GM12864 (cell line): ENCODE measurements at regions not wholly inside any gene's neighbourhood (a gene's known extent, or its start where the extent isn't known, plus 50 kb on each side); places are given as distances from the start of the nearest gene placed in this dataset.

ENCODE experiments used
- DNase-seq: peaks from one replicate; pipeline ENCODE4 v3.0.0-alpha.2; 2011; ENCODE audit warnings: low read depth
- H3K4me3 ChIP-seq: 2 replicates; pipeline ENCODE4 v1.5.1; 2011; ENCODE audit warnings: mild to moderate bottlenecking, low read depth, low read length, control low read depth
- CTCF ChIP-seq: IDR thresholded peaks from 2 replicates; pipeline ENCODE4 v1.5.1; 2011; ENCODE audit warnings: low read depth, mild to moderate bottlenecking, moderate library complexity, low read length, control low read depth, inconsistent platforms; ENCODE audit errors: missing control alignments

- DNase-seq: no peak
- no peak overlapping the region for H3K4me3 ChIP-seq
- TF ChIP-seq CTCF: no peak
Observed at GRCh38 chr5:8034852-8035251, 165.9 kb downstream of the MTRR start.

DNA sequence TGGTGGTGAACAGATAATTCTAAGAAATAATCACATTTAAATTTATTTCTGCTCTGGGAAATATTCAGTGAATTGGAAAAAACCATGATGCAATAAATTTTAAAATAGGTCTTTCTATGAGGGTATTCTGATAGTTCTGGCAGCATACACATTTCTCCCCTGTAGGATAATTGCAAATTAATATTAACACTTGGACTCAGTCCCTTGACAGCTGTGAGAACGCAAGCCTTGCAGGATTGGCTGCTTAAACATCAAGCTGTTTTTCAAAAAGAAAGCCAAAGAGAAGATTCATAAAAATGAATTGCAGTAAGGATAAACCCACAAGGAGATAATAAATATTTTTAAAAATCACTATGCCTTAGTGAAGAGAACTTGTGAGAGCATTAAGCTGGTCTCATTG, 180.0 kb downstream of the MTRR start:
- DNase-seq: no peak
- no peak for TF ChIP-seq CTCF
- H3K4me3 ChIP-seq: no peak overlapping the region

DNA sequence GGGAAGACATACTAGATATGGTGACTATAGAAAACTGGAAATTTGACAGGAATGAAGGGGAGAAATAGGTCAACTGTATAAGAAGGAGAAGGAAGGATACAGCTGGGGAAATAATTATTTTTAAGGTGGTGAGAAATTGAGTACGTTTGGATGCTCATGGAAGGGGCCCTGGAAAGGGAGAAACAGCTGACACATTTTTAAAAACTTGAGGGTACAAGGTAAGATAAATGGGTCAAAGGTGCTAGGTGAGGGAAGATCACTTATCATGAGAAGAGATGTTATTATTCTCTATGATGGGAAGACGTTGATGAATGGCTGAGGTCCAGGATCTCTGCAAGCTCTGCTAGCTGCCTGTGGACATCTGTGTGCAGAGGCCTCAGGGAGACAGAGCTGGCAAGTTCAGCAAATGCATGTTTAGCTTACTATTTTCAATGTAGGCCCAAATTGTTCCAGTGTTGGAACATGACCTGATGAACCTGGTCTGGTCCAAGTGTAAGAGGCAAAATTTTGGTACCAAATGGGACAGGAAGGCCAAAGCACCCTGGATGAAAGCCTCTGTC, 181.7 kb downstream of the MTRR start:
- H3K4me3 ChIP-seq: no peak overlapping the region
- no peak for TF ChIP-seq CTCF
- DNase-seq: no peak

- no peak for DNase-seq
- no peak for TF ChIP-seq CTCF
Observed at GRCh38 chr5:8053270-8053669, 184.3 kb downstream of the MTRR start.

DNA sequence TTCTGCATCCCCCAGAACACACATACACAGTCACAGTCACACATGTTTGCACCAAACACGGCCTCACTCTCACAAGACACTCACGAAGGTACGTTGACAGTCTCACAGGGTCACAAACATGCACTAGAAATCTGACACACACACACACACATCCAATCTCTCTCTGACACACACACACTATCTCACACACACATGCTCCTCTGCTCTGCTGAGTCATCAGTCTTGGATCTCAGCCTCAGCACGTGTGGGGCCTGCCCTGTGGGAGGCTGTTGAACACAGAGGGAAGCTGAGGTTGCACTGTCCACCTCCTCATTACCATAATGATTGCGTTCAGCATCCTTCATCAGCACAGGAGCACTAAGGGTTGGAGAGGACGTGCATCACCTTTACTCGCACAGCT, 188.8 kb downstream of the MTRR start:
- no peak for DNase-seq
- TF ChIP-seq CTCF: no peak

More at GRCh38 chr5:8053270-8053669, 184.3 kb downstream of the MTRR start:
- H3K4me3 ChIP-seq: no peak overlapping the region

DNA sequence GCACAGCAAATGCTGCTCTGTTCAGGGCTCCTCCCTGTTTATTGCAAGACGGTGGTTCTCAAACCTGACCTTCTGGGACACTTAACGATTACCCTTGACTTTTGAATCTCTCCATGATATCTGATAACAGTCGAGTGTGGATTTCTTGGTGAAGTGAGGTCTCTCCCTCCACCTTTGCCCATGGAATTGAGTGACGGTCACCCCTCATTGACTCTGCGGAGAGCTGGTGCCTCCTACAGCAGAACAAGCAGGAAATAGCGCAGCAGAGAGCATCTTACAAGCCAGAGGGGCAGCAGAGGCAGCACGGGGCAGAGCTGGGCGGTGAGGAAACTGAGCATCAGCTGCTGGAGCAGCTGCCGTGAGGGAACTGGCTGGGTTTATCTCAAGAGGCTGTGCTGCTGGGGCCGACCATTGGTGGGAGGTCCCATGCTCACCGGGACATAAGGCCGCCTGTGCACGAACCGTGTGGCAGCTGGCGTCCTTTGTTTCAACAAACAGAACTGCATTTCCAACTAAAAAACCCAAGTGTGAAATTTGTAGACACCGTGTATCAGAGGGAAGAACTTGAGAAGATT, 189.8 kb downstream of the MTRR start:
- no peak for DNase-seq
- H3K4me3 ChIP-seq: no peak overlapping the region
- no peak for TF ChIP-seq CTCF

More for the DNA sequence above, 188.8 kb downstream of the MTRR start:
- H3K4me3 ChIP-seq: no peak overlapping the region

- no peak for DNase-seq
- no peak overlapping the region for H3K4me3 ChIP-seq
- TF ChIP-seq CTCF: no peak
Observed at GRCh38 chr5:8059337-8059736, 190.4 kb downstream of the MTRR start.
